ENCODE measurements at regions not wholly inside any gene's neighbourhood (a gene's known extent, or its start where the extent isn't known, plus 50 kb on each side); places are given as distances from the start of the nearest gene placed in this dataset.

DNA sequence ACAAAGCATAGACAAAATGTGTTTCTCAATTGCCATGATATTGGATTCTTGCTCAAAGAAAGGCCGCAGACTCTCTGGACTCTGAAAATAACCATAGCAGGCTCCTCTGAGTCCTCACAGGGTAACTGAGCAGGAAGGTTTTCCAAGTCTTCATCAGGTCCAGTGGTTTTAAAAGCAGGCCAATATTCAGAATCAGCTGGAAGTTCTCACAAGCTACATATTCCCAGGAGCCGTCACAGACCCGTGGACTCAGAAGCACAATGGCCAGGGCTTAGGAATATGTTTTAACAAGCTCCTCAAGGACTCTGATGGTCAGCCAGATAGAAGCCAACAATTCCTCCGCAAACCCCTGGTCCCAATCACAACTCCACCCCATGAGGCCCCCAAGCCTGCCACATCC lies 256.1 kb upstream of the ADAMTS9 start:
- TF ChIP-seq ZNF384 (IDR thresholded peaks at IDR 0.05): no peak
- TF ChIP-seq FOXK2 (IDR thresholded peaks at IDR 0.05): no peak

Data from HEK293T (cell line).